Right cardiac atrium (tissue), 5 donors: ENCODE measurements at regions not wholly inside any gene's neighbourhood (a gene's known extent, or its start where the extent isn't known, plus 50 kb on each side); places are given as distances from the start of the nearest gene placed in this dataset.
"Not testable (repeated sequence)": the region's sequence is repeated elsewhere in the genome, so short reads cannot be mapped to it uniquely, and the experiment has no call there.

Experiments
- ATAC-seq, 2 donors: fragments of 200-7000 bp; cut with Tn5 transposase; one replicate each; pipeline versions ENCODE4 v1.8.0 to v1.9.1; 2020; ENCODE audit warnings: moderate library complexity in 2 of 2, mild to moderate bottlenecking in 1 of 2
- DNase-seq, 3 donors: peaks; one replicate each; pipeline ENCODE4 v3.0.0-alpha.2; 2020
- H3K27ac ChIP-seq: one replicate; pipeline ENCODE4 v1.5.1; 2013; ENCODE audit warnings: mild to moderate bottlenecking, low read length, control low read depth, moderate library complexity
- H3K27me3 ChIP-seq: one replicate; pipeline ENCODE4 v1.6.1; 2013; ENCODE audit not compliant: control insufficient read depth, insufficient read depth
- H3K4me1 ChIP-seq: one replicate; pipeline ENCODE4 v1.6.1; 2013; ENCODE audit warnings: low read length; ENCODE audit not compliant: control insufficient read depth, insufficient read depth
- H3K4me3 ChIP-seq: one replicate; pipeline ENCODE4 v1.5.1; 2013; ENCODE audit warnings: low read length, control low read depth
- H3K9me3 ChIP-seq: one replicate; pipeline ENCODE4 v1.6.1; 2013; ENCODE audit warnings: low read length; ENCODE audit not compliant: control insufficient read depth
- WGBS: extraction: QIAGEN DNeasy Blood & Tissue Kit; methylation state at CpG from one replicate; pipeline ENCODE4 v1.1.7; 2013; 5-methylcytosine and 5-hydroxymethylcytosine counted together
- intact Hi-C, 4 donors: fragments of 100-400 bp; cut with DNase I; formaldehyde crosslinking; loops; one replicate each; pipeline versions ENCODE4 v1.11.0 to v1.14.0; 2022 to 2023
- donor health status: healthy with polysubstance abuse.
- donor health status: DM: no; HTN: yes; CAD: no.
- donor health status: DM: no; HTN: no; CAD: no.
- donor health status: DM: no; HTN: yes; CAD: no; lungs with severe emphysema.
- donor health status: DM: yes; HTN: yes; CAD: no.

GRCh38 chr18:5021558-5021957, 175.5 kb downstream of the AKAIN1 start:
- no peak overlapping the region for H3K27ac ChIP-seq

GRCh38 chr18:5015213-5015612, 181.8 kb downstream of the AKAIN1 start:
- intact Hi-C loops: no loop called here
- WGBS: 74% methylated on average over 4 of the region's 4 CpGs

More at GRCh38 chr18:5021558-5021957, 175.5 kb downstream of the AKAIN1 start:
- no peak overlapping the region for H3K4me3 ChIP-seq
- DNase-seq: no peak
- H3K4me1 ChIP-seq: no peaks in the 10 kb centered on the region
- no peaks in the 10 kb centered on the region for H3K9me3 ChIP-seq
- intact Hi-C loops: no loop called here
- no peaks in the 10 kb centered on the region for H3K27me3 ChIP-seq
- peak in 1 of 2 donors; percentile 78 for ATAC-seq

GRCh38 chr18:5004031-5004820, 192.8 kb downstream of the AKAIN1 start:
- H3K4me3 ChIP-seq, H3K27ac ChIP-seq, intact Hi-C loops, DNase-seq, H3K4me1 ChIP-seq, H3K9me3 ChIP-seq, ATAC-seq, H3K27me3 ChIP-seq: not testable (repeated sequence)
- WGBS: 12% methylated on average over 30 of the region's 32 CpGs

More at GRCh38 chr18:5015213-5015612, 181.8 kb downstream of the AKAIN1 start:
- ATAC-seq (no peak), DNase-seq (no peak)
- H3K9me3 ChIP-seq: no peaks in the 10 kb centered on the region
- H3K27me3 ChIP-seq: no peaks in the 10 kb centered on the region
- H3K27ac ChIP-seq: no peak overlapping the region
- H3K4me3 ChIP-seq: no peak overlapping the region
- no peaks in the 10 kb centered on the region for H3K4me1 ChIP-seq

- WGBS: 87% methylated on average over 3 of the region's 3 CpGs
- H3K4me3 ChIP-seq: no peak overlapping the region
- ATAC-seq (no peak), DNase-seq (no peak)
- no peaks in the 10 kb centered on the region for H3K27me3 ChIP-seq
- no peaks in the 10 kb centered on the region for H3K4me1 ChIP-seq
- intact Hi-C loops: no loop called here
- no peaks in the 10 kb centered on the region for H3K9me3 ChIP-seq
- H3K27ac ChIP-seq: no peak overlapping the region
Measured at GRCh38 chr18:4994710-4995109, 202.3 kb downstream of the AKAIN1 start.

- H3K4me1 ChIP-seq: no peaks in the 10 kb centered on the region
- no peak for ATAC-seq
- 73% methylated on average over 10 of the region's 10 CpGs for WGBS
- peak in 1 of 3 donors; percentile 13 for DNase-seq
- no peak overlapping the region for H3K27ac ChIP-seq
- no peaks in the 10 kb centered on the region for H3K9me3 ChIP-seq
- H3K27me3 ChIP-seq: no peaks in the 10 kb centered on the region
- intact Hi-C loops: no loop called here
- no peak overlapping the region for H3K4me3 ChIP-seq
Measured at GRCh38 chr18:4987452-4988405, 209.3 kb downstream of the AKAIN1 start.

GRCh38 chr18:4986677-4987076, 210.4 kb downstream of the AKAIN1 start:
- Histone ChIP-seq H3K27me3 (no peaks in the 10 kb centered on the region), H3K4me3 (no peak overlapping the region), H3K4me1 (no peaks in the 10 kb centered on the region), H3K9me3 (no peaks in the 10 kb centered on the region), H3K27ac (no peak overlapping the region)
- ATAC-seq (no peak), DNase-seq (peak in 1 of 3 donors; percentile 15)
- intact Hi-C loops: no loop called here
- 61% methylated on average over 6 of the region's 6 CpGs for WGBS

GRCh38 chr18:4986066-4986465, 211.0 kb downstream of the AKAIN1 start:
- Histone ChIP-seq H3K4me3 (no peak overlapping the region), H3K9me3 (peaks cover 2% of the 10 kb centered on the region), H3K27me3 (no peaks in the 10 kb centered on the region), H3K27ac (no peak overlapping the region), H3K4me1 (no peaks in the 10 kb centered on the region)
- intact Hi-C loops: no loop called here
- DNase-seq (no peak), ATAC-seq (no peak)

GRCh38 chr18:4961121-4961909, 235.7 kb downstream of the AKAIN1 start:
- DNase-seq (no peak), ATAC-seq (no peak)
- no peaks in the 10 kb centered on the region for H3K4me1 ChIP-seq
- intact Hi-C loops: no loop called here
- WGBS: 87% methylated on average over 4 of the region's 4 CpGs
- no peak overlapping the region for H3K4me3 ChIP-seq
- no peaks in the 10 kb centered on the region for H3K9me3 ChIP-seq
- H3K27ac ChIP-seq: no peak overlapping the region
- no peaks in the 10 kb centered on the region for H3K27me3 ChIP-seq

GRCh38 chr18:4960578-4960977, 236.5 kb downstream of the AKAIN1 start:
- WGBS: 85% methylated on average over 5 of the region's 5 CpGs
- no peak overlapping the region for H3K4me3 ChIP-seq

GRCh38 chr18:4931209-4931608, 265.8 kb downstream of the AKAIN1 start:
- Histone ChIP-seq H3K4me1 (no peaks in the 10 kb centered on the region), H3K4me3 (no peak overlapping the region), H3K27me3 (no peaks in the 10 kb centered on the region), H3K9me3 (peaks cover 2% of the 10 kb centered on the region), H3K27ac (no peak overlapping the region)
- no peak for DNase-seq
- intact Hi-C loops: no loop called here
- ATAC-seq: no peak
- WGBS: 75% methylated on average over 1 of the region's 1 CpG

More at GRCh38 chr18:4960578-4960977, 236.5 kb downstream of the AKAIN1 start:
- intact Hi-C loops: no loop called here
- DNase-seq: no peak
- Histone ChIP-seq H3K27ac (no peak overlapping the region), H3K4me1 (no peaks in the 10 kb centered on the region), H3K9me3 (no peaks in the 10 kb centered on the region), H3K27me3 (no peaks in the 10 kb centered on the region)
- no peak for ATAC-seq
